ENCODE measurements at regions not wholly inside any gene's neighbourhood (a gene's known extent, or its start where the extent isn't known, plus 50 kb on each side); places are given as distances from the start of the nearest gene placed in this dataset.
"Not testable (repeated sequence)": the region's sequence is repeated elsewhere in the genome, so short reads cannot be mapped to it uniquely, and the experiment has no call there.

GRCh38 chr9:38253200-38253599 lies 139.3 kb upstream of the ALDH1B1 start:
- no peak for DNase-seq

GRCh38 chr9:38251036-38251860 lies 141.3 kb upstream of the ALDH1B1 start:
- DNase-seq = no peak

GRCh38 chr9:38250279-38251035 lies 142.0 kb upstream of the ALDH1B1 start:
- no peak for DNase-seq

- no peak for DNase-seq
Observed at GRCh38 chr9:38249587-38250210, 142.8 kb upstream of the ALDH1B1 start.

GRCh38 chr9:38249049-38249448 lies 143.5 kb upstream of the ALDH1B1 start:
- DNase-seq = no peak

GRCh38 chr9:38246833-38247232 lies 145.7 kb upstream of the ALDH1B1 start:
- DNase-seq = no peak

- DNase-seq = no peak
Observed at GRCh38 chr9:38244971-38245370, 147.5 kb upstream of the ALDH1B1 start.

- no peak for DNase-seq
Observed at GRCh38 chr9:38243993-38244392, 148.5 kb upstream of the ALDH1B1 start.

GRCh38 chr9:38242151-38242550 lies 150.4 kb upstream of the ALDH1B1 start:
- DNase-seq = not testable (repeated sequence)

GRCh38 chr9:38240051-38240450 lies 152.5 kb upstream of the ALDH1B1 start:
- DNase-seq = no peak

GRCh38 chr9:38235244-38235643 lies 157.3 kb upstream of the ALDH1B1 start:
- no peak for DNase-seq

GRCh38 chr9:38234479-38235170 lies 157.9 kb upstream of the ALDH1B1 start:
- no peak for DNase-seq

GRCh38 chr9:38233796-38234355 lies 158.6 kb upstream of the ALDH1B1 start:
- DNase-seq = no peak

GRCh38 chr9:38233343-38233742 lies 159.2 kb upstream of the ALDH1B1 start:
- no peak for DNase-seq

- no peak for DNase-seq
Observed at GRCh38 chr9:38232895-38233294, 159.6 kb upstream of the ALDH1B1 start.

- no peak for DNase-seq
Observed at GRCh38 chr9:38229504-38230155, 160.6 kb upstream of the SHB start.

GRCh38 chr9:38229104-38229500 lies 160.1 kb upstream of the SHB start:
- no peak for DNase-seq

- no peak for DNase-seq
Observed at GRCh38 chr9:38228331-38229103, 159.5 kb upstream of the SHB start.

GRCh38 chr9:38227656-38228055 lies 158.6 kb upstream of the SHB start:
- DNase-seq = no peak

- DNase-seq = peak; percentile 75
Observed at GRCh38 chr9:38227061-38227540, 158.1 kb upstream of the SHB start.

- no peak for DNase-seq
Observed at GRCh38 chr9:38226491-38226951, 157.5 kb upstream of the SHB start.
